DMS114 treated with DMSO at 0.1 percent for 48 hours (cell line): ENCODE measurements at regions not wholly inside any gene's neighbourhood (a gene's known extent, or its start where the extent isn't known, plus 50 kb on each side); places are given as distances from the start of the nearest gene placed in this dataset.

Experiments
- DNase-seq: peaks from one replicate; lab custom pipeline; 2025; ENCODE audit not compliant: unreplicated experiment; lab: John Stamatoyannopoulos, UW

GRCh38 chr15:62599791-62600777 is 435.0 kb upstream of the C2CD4B start:
- DNase-seq: no peak

GRCh38 chr15:62601777-62602545 is 436.9 kb upstream of the C2CD4B start:
- DNase-seq: no peak

- no peak for DNase-seq
Measured at GRCh38 chr15:62603742-62604141, 438.7 kb upstream of the C2CD4B start.

GRCh38 chr15:62605282-62605681 is 437.3 kb upstream of the TPM1 start:
- no peak for DNase-seq

- DNase-seq: no peak
Measured at GRCh38 chr15:62606376-62607113, 436.0 kb upstream of the TPM1 start.

- no peak for DNase-seq
Measured at GRCh38 chr15:62607114-62607462, 435.5 kb upstream of the TPM1 start.

- DNase-seq: no peak
Measured at GRCh38 chr15:62607643-62608042, 434.9 kb upstream of the TPM1 start.

GRCh38 chr15:62608369-62608768 is 434.2 kb upstream of the TPM1 start:
- no peak for DNase-seq

GRCh38 chr15:62610265-62610869 is 432.2 kb upstream of the TPM1 start:
- DNase-seq: no peak

GRCh38 chr15:62611002-62611401 is 431.5 kb upstream of the TPM1 start:
- DNase-seq: no peak

- DNase-seq: no peak
Measured at GRCh38 chr15:62612183-62612733, 430.3 kb upstream of the TPM1 start.

- DNase-seq: no peak
Measured at GRCh38 chr15:62612771-62613170, 429.8 kb upstream of the TPM1 start.

- DNase-seq: no peak
Measured at GRCh38 chr15:62616746-62617145, 425.8 kb upstream of the TPM1 start.

GRCh38 chr15:62617741-62618140 is 424.8 kb upstream of the TPM1 start:
- DNase-seq: no peak

GRCh38 chr15:62618432-62618831 is 424.1 kb upstream of the TPM1 start:
- no peak for DNase-seq

GRCh38 chr15:62618846-62619504 is 423.6 kb upstream of the TPM1 start:
- DNase-seq: no peak

GRCh38 chr15:62619526-62619925 is 423.0 kb upstream of the TPM1 start:
- no peak for DNase-seq

- DNase-seq: no peak
Measured at GRCh38 chr15:62622775-62623174, 419.8 kb upstream of the TPM1 start.

GRCh38 chr15:62624547-62625378 is 417.8 kb upstream of the TPM1 start:
- DNase-seq: no peak
